Mesendoderm (in vitro differentiated cells): ENCODE measurements at regions not wholly inside any gene's neighbourhood (a gene's known extent, or its start where the extent isn't known, plus 50 kb on each side); places are given as distances from the start of the nearest gene placed in this dataset.
"Not testable (repeated sequence)": the region's sequence is repeated elsewhere in the genome, so short reads cannot be mapped to it uniquely, and the experiment has no call there.

Source experiments
- DNase-seq: peaks from one replicate; pipeline ENCODE4 v3.0.0; 2013
- H2AK5ac ChIP-seq: 2 replicates; pipeline ENCODE4 v1.6.1; 2013; ENCODE audit warnings: low read length, inconsistent platforms
- H2BK120ac ChIP-seq: 2 replicates; pipeline ENCODE4 v1.6.1; 2013; ENCODE audit warnings: low read depth, mild to moderate bottlenecking, low read length, moderate library complexity, mixed read lengths
- H2BK15ac ChIP-seq: replicated peaks from 2 replicates; pipeline ENCODE4 v1.6.1; 2013; ENCODE audit warnings: low read depth, mild to moderate bottlenecking, moderate library complexity
- H2BK5ac ChIP-seq: 2 replicates; pipeline ENCODE4 v1.6.1; 2013; ENCODE audit warnings: low read length, inconsistent platforms
- H3K18ac ChIP-seq: 2 replicates; pipeline ENCODE4 v1.6.1; 2013; ENCODE audit warnings: mild to moderate bottlenecking, low read length, mixed read lengths
- H3K23ac ChIP-seq: one replicate; pipeline ENCODE4 v1.6.1; 2013; ENCODE audit warnings: low read length
- H3K27ac ChIP-seq: 2 replicates; pipeline ENCODE4 v1.5.1; 2013; ENCODE audit warnings: low read depth, mild to moderate bottlenecking, inconsistent platforms, low read length, moderate library complexity
- H3K27me3 ChIP-seq: 2 replicates; pipeline ENCODE4 v1.6.1; 2013; ENCODE audit warnings: low read length, control low read depth, mild to moderate bottlenecking, inconsistent platforms; ENCODE audit not compliant: insufficient read depth, poor library complexity
- H3K36me3 ChIP-seq: 2 replicates; pipeline ENCODE4 v1.6.1; 2013; ENCODE audit warnings: low read length, inconsistent platforms; ENCODE audit not compliant: control insufficient read depth, insufficient read depth
- H3K4ac ChIP-seq: one replicate; pipeline ENCODE4 v1.6.1; 2013; ENCODE audit warnings: low read depth, mild to moderate bottlenecking, low read length, moderate library complexity
- H3K4me1 ChIP-seq: 2 replicates; pipeline ENCODE4 v1.6.1; 2013; ENCODE audit warnings: low read depth, low read length, inconsistent platforms; ENCODE audit not compliant: control insufficient read depth
- H3K4me2 ChIP-seq: 2 replicates; pipeline ENCODE4 v1.6.1; 2013; ENCODE audit warnings: low read length
- H3K4me3 ChIP-seq: 2 replicates; pipeline ENCODE4 v1.5.1; 2013; ENCODE audit warnings: mild to moderate bottlenecking, low read length
- H3K56ac ChIP-seq: one replicate; pipeline ENCODE4 v1.6.1; 2013; ENCODE audit warnings: low read length
- H3K79me1 ChIP-seq: 2 replicates; pipeline ENCODE4 v1.6.1; 2013; ENCODE audit warnings: low read length, inconsistent platforms
- H3K79me2 ChIP-seq: 2 replicates; pipeline ENCODE4 v1.6.1; 2013; ENCODE audit warnings: mild to moderate bottlenecking, low read length; ENCODE audit not compliant: control insufficient read depth, insufficient read depth
- H3K9ac ChIP-seq: 2 replicates; pipeline ENCODE4 v1.6.1; 2013; ENCODE audit warnings: low read length, inconsistent platforms
- H4K5ac ChIP-seq: one replicate; pipeline ENCODE4 v1.6.1; 2013; ENCODE audit warnings: low read length
- H4K8ac ChIP-seq: one replicate; pipeline ENCODE4 v1.6.1; 2013; ENCODE audit warnings: low read depth, mild to moderate bottlenecking, control low read depth, low read length, moderate library complexity
- WGBS: extraction: QIAGEN DNeasy Blood & Tissue Kit; methylation state at CpG from one replicate; pipeline ENCODE4 v1.1.7; 2013; ENCODE audit warnings: low lambda C conversion rate, missing lambda C conversion rate; ENCODE audit not compliant: insufficient coverage; ENCODE audit errors: extremely low coverage; 5-methylcytosine and 5-hydroxymethylcytosine counted together

- H3K9ac ChIP-seq, result no peak overlapping the region
- no peak overlapping the region for H3K23ac ChIP-seq
- H4K8ac ChIP-seq, result no peak overlapping the region
- H3K27ac ChIP-seq, result no peak overlapping the region
- H3K4me1 ChIP-seq, result no peaks in the 10 kb centered on the region
- no peaks in the 10 kb centered on the region for H3K79me2 ChIP-seq
- no peaks in the 10 kb centered on the region for H3K27me3 ChIP-seq
- no peak overlapping the region for H3K4ac ChIP-seq
- no peak for DNase-seq
- H4K5ac ChIP-seq, result no peak overlapping the region
- no peak overlapping the region for H3K4me2 ChIP-seq
- WGBS, result no CpG with 5 or more reads among the region's 4 CpGs
- H2AK5ac ChIP-seq, result no peak overlapping the region
- H2BK120ac ChIP-seq, result no peak overlapping the region
- H3K56ac ChIP-seq, result no peak overlapping the region
- H3K79me1 ChIP-seq, result no peaks in the 10 kb centered on the region
- H3K18ac ChIP-seq, result no peak overlapping the region
- no peaks in the 10 kb centered on the region for H3K36me3 ChIP-seq
- no peak overlapping the region for H2BK15ac ChIP-seq
- H2BK5ac ChIP-seq, result no peak overlapping the region
- no peak overlapping the region for H3K4me3 ChIP-seq
Observed at GRCh38 chr11:38384568-38384967, 1786.5 kb upstream of the RAG2 start.

- no peak overlapping the region for H3K18ac ChIP-seq
- H3K27me3 ChIP-seq, result no peaks in the 10 kb centered on the region
- no peak overlapping the region for H4K8ac ChIP-seq
- H3K56ac ChIP-seq, result no peak overlapping the region
- H4K5ac ChIP-seq, result no peak overlapping the region
- no peak overlapping the region for H2BK5ac ChIP-seq
- DNase-seq, result no peak
- no peak overlapping the region for H2BK15ac ChIP-seq
- H3K4me1 ChIP-seq, result no peaks in the 10 kb centered on the region
- H3K27ac ChIP-seq, result no peak overlapping the region
- H2BK120ac ChIP-seq, result no peak overlapping the region
- no peak overlapping the region for H2AK5ac ChIP-seq
- H3K4me3 ChIP-seq, result no peak overlapping the region
- H3K23ac ChIP-seq, result no peak overlapping the region
- H3K79me2 ChIP-seq, result no peaks in the 10 kb centered on the region
- WGBS, result no CpG with 5 or more reads among the region's 3 CpGs
- H3K9ac ChIP-seq, result no peak overlapping the region
- H3K4me2 ChIP-seq, result no peak overlapping the region
- H3K4ac ChIP-seq, result no peak overlapping the region
- no peaks in the 10 kb centered on the region for H3K79me1 ChIP-seq
- no peaks in the 10 kb centered on the region for H3K36me3 ChIP-seq
Observed at GRCh38 chr11:38365274-38365673, 1767.2 kb upstream of the RAG2 start.

GRCh38 chr11:38356255-38356654 lies 1758.2 kb upstream of the RAG2 start:
- Histone ChIP-seq H3K4me2 (no peak overlapping the region), H2BK5ac (no peak overlapping the region), H3K23ac (no peak overlapping the region), H3K56ac (no peak overlapping the region), H3K79me2 (no peaks in the 10 kb centered on the region), H3K36me3 (no peaks in the 10 kb centered on the region), H3K27ac (no peak overlapping the region), H3K4me3 (no peak overlapping the region), H3K9ac (no peak overlapping the region), H2BK15ac (no peak overlapping the region), H3K4ac (no peak overlapping the region), H2AK5ac (no peak overlapping the region), H3K79me1 (no peaks in the 10 kb centered on the region), H3K4me1 (no peaks in the 10 kb centered on the region), H3K18ac (no peak overlapping the region), H2BK120ac (no peak overlapping the region), H4K5ac (no peak overlapping the region), H3K27me3 (no peaks in the 10 kb centered on the region), H4K8ac (no peak overlapping the region)
- no CpG with 5 or more reads among the region's 2 CpGs for WGBS
- DNase-seq, result no peak

- Histone ChIP-seq H3K79me2 (no peaks in the 10 kb centered on the region), H3K18ac (no peak overlapping the region), H2BK15ac (no peak overlapping the region), H4K5ac (no peak overlapping the region), H3K56ac (no peak overlapping the region), H4K8ac (no peak overlapping the region), H3K4me3 (no peak overlapping the region), H2BK120ac (no peak overlapping the region), H3K27me3 (no peaks in the 10 kb centered on the region), H3K23ac (no peak overlapping the region), H3K4me2 (no peak overlapping the region), H3K27ac (no peak overlapping the region), H2BK5ac (no peak overlapping the region), H3K36me3 (no peaks in the 10 kb centered on the region), H3K79me1 (no peaks in the 10 kb centered on the region), H3K4me1 (no peaks in the 10 kb centered on the region), H3K9ac (no peak overlapping the region), H2AK5ac (no peak overlapping the region), H3K4ac (no peak overlapping the region)
- no peak for DNase-seq
- WGBS, result no CpG with 5 or more reads among the region's 3 CpGs
Observed at GRCh38 chr11:38345286-38345685, 1747.2 kb upstream of the RAG2 start.

GRCh38 chr11:38341612-38342011 lies 1743.6 kb upstream of the RAG2 start:
- not testable (repeated sequence) for H2BK120ac ChIP-seq, DNase-seq, H3K4me1 ChIP-seq, H3K9ac ChIP-seq, H3K4ac ChIP-seq, H2BK5ac ChIP-seq, H3K18ac ChIP-seq, H3K27me3 ChIP-seq, H2AK5ac ChIP-seq, H4K8ac ChIP-seq, H3K79me1 ChIP-seq, H4K5ac ChIP-seq, H3K23ac ChIP-seq, H3K4me2 ChIP-seq, H3K4me3 ChIP-seq, H3K79me2 ChIP-seq, H3K56ac ChIP-seq, H2BK15ac ChIP-seq, H3K36me3 ChIP-seq, H3K27ac ChIP-seq
- WGBS, result no CpG with 5 or more reads among the region's 2 CpGs

GRCh38 chr11:38339835-38340440 lies 1741.9 kb upstream of the RAG2 start:
- Histone ChIP-seq H3K23ac (no peak overlapping the region), H3K27ac (no peak overlapping the region), H3K18ac (no peak overlapping the region), H4K5ac (no peak overlapping the region), H3K4me3 (no peak overlapping the region), H3K36me3 (no peaks in the 10 kb centered on the region), H3K4ac (no peak overlapping the region), H2AK5ac (no peak overlapping the region), H3K27me3 (no peaks in the 10 kb centered on the region), H3K56ac (no peak overlapping the region), H3K4me1 (no peaks in the 10 kb centered on the region), H3K79me2 (no peaks in the 10 kb centered on the region), H2BK120ac (no peak overlapping the region), H2BK5ac (no peak overlapping the region), H3K79me1 (no peaks in the 10 kb centered on the region), H3K9ac (no peak overlapping the region), H3K4me2 (no peak overlapping the region), H2BK15ac (no peak overlapping the region), H4K8ac (no peak overlapping the region)
- no peak for DNase-seq
- no CpG with 5 or more reads among the region's 8 CpGs for WGBS
